Keratinocyte (primary cell): ENCODE measurements at regions not wholly inside any gene's neighbourhood (a gene's known extent, or its start where the extent isn't known, plus 50 kb on each side); places are given as distances from the start of the nearest gene placed in this dataset.

Experiments
- DNase-seq: peaks from one replicate; pipeline ENCODE4 v3.0.0-alpha.2; 2011; ENCODE audit warnings: low read depth, missing footprints, low spot score
- FAIRE-seq: peaks from 2 replicates; lab custom pipeline; 2011; peaks lifted over from hg19 to GRCh38; lab: Jason Lieb, UNC
- H2AFZ ChIP-seq: 2 replicates; pipeline ENCODE4 v1.6.0; 2012; ENCODE audit warnings: low read length, control low read depth, inconsistent platforms; ENCODE audit not compliant: control insufficient read depth
- H3K27ac ChIP-seq: 2 replicates; pipeline ENCODE4 v1.5.1; 2011; ENCODE audit warnings: low read length; ENCODE audit not compliant: control insufficient read depth, insufficient read depth
- H3K27me3 ChIP-seq: 3 replicates; pipeline ENCODE4 v1.6.0; 2011; ENCODE audit warnings: low read length; ENCODE audit not compliant: control insufficient read depth, insufficient read depth; ENCODE audit errors: extremely low read depth
- H3K36me3 ChIP-seq, 2 experiments: 2 replicates in 1 of 2; 3 replicates in 1 of 2; pipeline ENCODE4 v1.5.1; 2011; ENCODE audit warnings: low read length in 2 of 2, mild to moderate bottlenecking in 1 of 2; ENCODE audit not compliant: control insufficient read depth in 2 of 2, insufficient read depth in 2 of 2; ENCODE audit errors: extremely low read depth in 1 of 2
- H3K4me1 ChIP-seq: 3 replicates; pipeline ENCODE4 v1.5.1; 2011; ENCODE audit warnings: low read length; ENCODE audit not compliant: control insufficient read depth, insufficient read depth; ENCODE audit errors: extremely low read depth
- H3K4me2 ChIP-seq: 3 replicates; pipeline ENCODE4 v1.6.0; 2011; ENCODE audit warnings: low read depth, low read length; ENCODE audit not compliant: control insufficient read depth, insufficient read depth; ENCODE audit errors: extremely low read depth
- H3K4me3 ChIP-seq, 3 experiments: fragments of 200-600 bp in 1 of 3; sonication (generic) in 1 of 3; 2 replicates in 2 of 3; 3 replicates in 1 of 3; pipeline ENCODE4 v1.5.1; 2011 to 2016; ENCODE audit warnings: low read length in 3 of 3, mild to moderate bottlenecking in 3 of 3, control low read depth in 2 of 3, inconsistent platforms in 1 of 3, low read depth in 1 of 3, mixed read lengths in 1 of 3, mixed run types in 1 of 3, moderate library complexity in 1 of 3; ENCODE audit not compliant: control insufficient read depth in 2 of 3, insufficient read depth in 2 of 3; ENCODE audit errors: extremely low read depth in 1 of 3
- H3K79me2 ChIP-seq: 2 replicates; pipeline ENCODE4 v1.6.0; 2012; ENCODE audit warnings: low read length; ENCODE audit not compliant: control insufficient read depth, insufficient read depth
- H3K9ac ChIP-seq: 3 replicates; pipeline ENCODE4 v1.6.0; 2011; ENCODE audit warnings: low read length; ENCODE audit not compliant: control insufficient read depth, insufficient read depth; ENCODE audit errors: extremely low read depth
- H3K9me1 ChIP-seq: 3 replicates; pipeline ENCODE4 v1.6.0; 2011; ENCODE audit warnings: low read length; ENCODE audit not compliant: control insufficient read depth, insufficient read depth; ENCODE audit errors: extremely low read depth
- H3K9me3 ChIP-seq: 2 replicates; pipeline ENCODE4 v1.5.1; 2012; ENCODE audit warnings: low read depth, low read length; ENCODE audit not compliant: control insufficient read depth
- H4K20me1 ChIP-seq: 3 replicates; pipeline ENCODE4 v1.6.0; 2011; ENCODE audit warnings: low read length; ENCODE audit not compliant: control insufficient read depth, insufficient read depth; ENCODE audit errors: extremely low read depth
- CTCF ChIP-seq, 3 experiments: IDR thresholded peaks in 1 of 3; conservative IDR thresholded peaks in 1 of 3; optimal IDR thresholded peaks in 1 of 3; 2 replicates in 2 of 3; 3 replicates in 1 of 3; pipeline versions ENCODE3 to v1.5.1; 2011; ENCODE audit warnings: low read length in 3 of 3, mild to moderate bottlenecking in 3 of 3, moderate library complexity in 2 of 3, control low read depth in 1 of 3, inconsistent platforms in 1 of 3; ENCODE audit not compliant: insufficient read depth in 2 of 3; ENCODE audit errors: extremely low read depth in 1 of 3
- EZH2 ChIP-seq: IDR thresholded peaks from one replicate; pipeline ENCODE4 v1.6.1; 2012; ENCODE audit warnings: inconsistent platforms, mild to moderate bottlenecking, low read length, moderate library complexity
- dilution Hi-C: fragments of 300-500 bp; cut with MboI; formaldehyde crosslinking; loops from one replicate; pipeline ENCODE4 v1.7.0; 2020; ENCODE audit warnings: low sequenced_read_pairs; ENCODE audit not compliant: extremely low pct_ligation_motif_present

- H3K4me1 ChIP-seq = peaks cover 65% of the 10 kb centered on the region
Observed at GRCh38 chr2:134146620-134147019, 107.3 kb upstream of the MGAT5 start.

GRCh38 chr2:134148172-134148571 lies 105.7 kb upstream of the MGAT5 start:
- Histone ChIP-seq H3K9ac (no peak overlapping the region), H4K20me1 (no peaks in the 10 kb centered on the region), H3K27ac (no peak overlapping the region), H3K4me3 (no peak overlapping the region), H3K9me1 (no peaks in the 10 kb centered on the region), H2AFZ (no peak overlapping the region), H3K9me3 (no peaks in the 10 kb centered on the region), H3K4me2 (no peak overlapping the region), H3K27me3 (no peaks in the 10 kb centered on the region), H3K36me3 (peaks cover 0 to 3% of the 10 kb centered on the region in 2 experiments), H3K4me1 (peaks cover 49% of the 10 kb centered on the region), H3K79me2 (peaks cover 40% of the 10 kb centered on the region)
- dilution Hi-C loops = no loop called here
- DNase-seq (no peak), FAIRE-seq (no peak)
- TF ChIP-seq EZH2 (no peak), CTCF (optimal IDR thresholded peaks at IDR 0.05 in 1 of 3, IDR thresholded peaks at IDR 0.05 in 1 of 3, conservative IDR thresholded peaks at IDR 0.05 in 1 of 3; ENCODE audit: extremely low read depth in 1 of 3, insufficient read depth in 2 of 3, low read length in 3 of 3) (no peak)

More at GRCh38 chr2:134146620-134147019, 107.3 kb upstream of the MGAT5 start:
- no peaks in the 10 kb centered on the region for H3K9me3 ChIP-seq
- H3K27ac ChIP-seq = peak overlapping the region; percentile 59
- dilution Hi-C loops = no loop called here
- no peaks in the 10 kb centered on the region for H3K9me1 ChIP-seq
- no peaks in the 10 kb centered on the region for H3K27me3 ChIP-seq
- no peak for TF ChIP-seq CTCF (optimal IDR thresholded peaks at IDR 0.05 in 1 of 3, IDR thresholded peaks at IDR 0.05 in 1 of 3, conservative IDR thresholded peaks at IDR 0.05 in 1 of 3; ENCODE audit: extremely low read depth in 1 of 3, insufficient read depth in 2 of 3, low read length in 3 of 3)
- no peak for TF ChIP-seq EZH2
- peak overlapping the region; percentile 45 for H2AFZ ChIP-seq
- peak; percentile 51 for FAIRE-seq
- peaks cover 0 to 3% of the 10 kb centered on the region in 2 experiments for H3K36me3 ChIP-seq
- H3K4me2 ChIP-seq = peak overlapping the region; percentile 74
- peak overlapping the region; percentile 11 for H3K9ac ChIP-seq
- H3K79me2 ChIP-seq = peaks cover 43% of the 10 kb centered on the region
- peak overlapping the region in 2 of 3 experiments; percentile 16 to 34 for H3K4me3 ChIP-seq
- no peaks in the 10 kb centered on the region for H4K20me1 ChIP-seq
- DNase-seq = peak; percentile 23
